K562 (cell line): ENCODE measurements at regions not wholly inside any gene's neighbourhood (a gene's known extent, or its start where the extent isn't known, plus 50 kb on each side); places are given as distances from the start of the nearest gene placed in this dataset.
"Not testable (repeated sequence)": the region's sequence is repeated elsewhere in the genome, so short reads cannot be mapped to it uniquely, and the experiment has no call there.

Experiments used
- ATAC-seq: fragments of 200-7000 bp; cut with Tn5 transposase; 3 replicates; pipeline ENCODE4 v1.9.1; 2020; ENCODE audit warnings: moderate library complexity
- BruUV-seq: library from RNA; stranded (reverse); fragments of 400-500 nt; replicated peaks from 2 replicates; lab custom pipeline; 2021; lab: Mats Ljungman, UMichigan
- CTCF ChIA-PET: fragments of 300-600 bp; formaldehyde crosslinking; extraction: SDS; loops from one replicate; lab custom pipeline; 2021; ENCODE audit warnings: low intra/inter-chr PET ratio; lab: Yijun Ruan, JAX
- POLR2A ChIA-PET: fragments of 300-600, 350-650 bp; sonication (Branson Sonifier 250); formaldehyde crosslinking; extraction: SDS; loops from one replicate; lab custom pipeline; 2021; ENCODE audit warnings: antibody characterized with exemption, inconsistent platforms; lab: Yijun Ruan, JAX
- DNase-seq, 4 experiments: peaks; one replicate each; pipeline versions ENCODE4 v3.0.0 to v3.0.0-alpha.2; 2011 to 2018; ENCODE audit warnings: low spot score in 3 of 4, mixed read lengths in 3 of 4; ENCODE audit errors: extremely low read depth in 1 of 4
- FAIRE-seq: peaks from 2 replicates; lab custom pipeline; 2011; peaks lifted over from hg19 to GRCh38; lab: Jason Lieb, UNC
- H2AFZ ChIP-seq: 2 replicates; pipeline ENCODE4 v1.6.0; 2011; ENCODE audit warnings: low read depth, low read length, control low read depth, inconsistent platforms
- H3K27ac ChIP-seq: fragments of 200-600 bp; 3 replicates; pipeline ENCODE4 v1.8.0; 2011; ENCODE audit warnings: low read depth, mild to moderate bottlenecking, control low read depth, inconsistent platforms, low read length, moderate library complexity, mixed read lengths; ENCODE audit errors: extremely low read depth
- H3K27me3 ChIP-seq, 2 experiments: fragments of 300-600 bp in 1 of 2; 2 replicates in 1 of 2; 3 replicates in 1 of 2; pipeline versions ENCODE4 v1.6.0 to v1.8.0; 2011; ENCODE audit warnings: inconsistent platforms in 2 of 2, low read length in 2 of 2, mild to moderate bottlenecking in 1 of 2, mixed read lengths in 1 of 2, moderate library complexity in 1 of 2; ENCODE audit not compliant: control insufficient read depth in 2 of 2, insufficient read depth in 2 of 2
- H3K36me3 ChIP-seq: fragments of 300-600 bp; 3 replicates; pipeline ENCODE4 v1.8.0; 2011; ENCODE audit warnings: mild to moderate bottlenecking, low read length, inconsistent platforms; ENCODE audit not compliant: control insufficient read depth, insufficient read depth
- H3K4me1 ChIP-seq, 2 experiments: fragments of 200-600 bp in 1 of 2; replicated peaks in 1 of 2; 2 replicates in 1 of 2; 3 replicates in 1 of 2; pipeline versions ENCODE4 v1.5.1 to v1.8.0; 2011; ENCODE audit warnings: inconsistent platforms in 2 of 2, low read length in 2 of 2, mild to moderate bottlenecking in 1 of 2, mixed read lengths in 1 of 2, moderate library complexity in 1 of 2; ENCODE audit not compliant: control insufficient read depth in 2 of 2, insufficient read depth in 2 of 2
- H3K4me2 ChIP-seq: 2 replicates; pipeline ENCODE4 v1.6.1; 2011; ENCODE audit warnings: low read length, control low read depth, inconsistent platforms, mixed read lengths; ENCODE audit not compliant: insufficient read depth
- H3K4me3 ChIP-seq: fragments of 200-600 bp; sonication (generic), shearing (Covaris generic); 2 replicates; pipeline ENCODE4 v1.5.1; 2016; ENCODE audit warnings: control low read depth, inconsistent platforms
- H3K79me2 ChIP-seq: fragments of 200-600 bp; 3 replicates; pipeline ENCODE4 v1.8.0; 2011; ENCODE audit warnings: low read length, inconsistent platforms; ENCODE audit not compliant: control insufficient read depth, insufficient read depth
- H3K9ac ChIP-seq, 2 experiments: 2 replicates each; pipeline versions ENCODE4 v1.6.0 to v1.6.1; 2011; ENCODE audit warnings: low read depth in 2 of 2, low read length in 2 of 2, control low read depth in 1 of 2, inconsistent platforms in 1 of 2, mild to moderate bottlenecking in 1 of 2, mixed read lengths in 1 of 2; ENCODE audit not compliant: insufficient read depth in 1 of 2
- H3K9me1 ChIP-seq: one replicate; pipeline ENCODE4 v1.6.0; 2011; ENCODE audit warnings: inconsistent platforms, mild to moderate bottlenecking, low read length, moderate library complexity; ENCODE audit not compliant: control insufficient read depth, insufficient read depth
- H3K9me3 ChIP-seq: replicated peaks from 2 replicates; pipeline ENCODE4 v1.5.1; 2011; ENCODE audit warnings: low read depth, low read length, inconsistent platforms; ENCODE audit not compliant: control insufficient read depth, insufficient read depth
- H4K20me1 ChIP-seq: replicated peaks from 2 replicates; pipeline ENCODE4 v1.6.1; 2011; ENCODE audit warnings: low read length, inconsistent platforms, mixed read lengths; ENCODE audit not compliant: control insufficient read depth, insufficient read depth
- CCNT2 ChIP-seq: IDR thresholded peaks from 2 replicates; pipeline ENCODE4 v1.6.1; 2011; ENCODE audit warnings: borderline replicate concordance, low read depth, mild to moderate bottlenecking, moderate library complexity, mixed read lengths, low read length; ENCODE audit not compliant: insufficient read length; ENCODE audit errors: extremely low read depth
- ELF2 ChIP-seq: fragments of 250-450 bp; sonication (Bioruptor Pico); IDR thresholded peaks from 2 replicates; pipeline ENCODE4 v1.5.0; 2021; ENCODE audit warnings: mild to moderate bottlenecking
- ELF4 ChIP-seq: fragments of 450-650 bp; formaldehyde crosslinking; IDR thresholded peaks from 2 replicates; pipeline ENCODE4 v1.4.0; 2022; ENCODE audit warnings: missing genetic modification characterization
- HDAC8 ChIP-seq: fragments of 450-650 bp; IDR thresholded peaks from 2 replicates; pipeline ENCODE4 v1.6.1; 2016; ENCODE audit warnings: mild to moderate bottlenecking, missing genetic modification characterization, moderate library complexity, missing compliant biosample characterization
- HIVEP1 ChIP-seq: fragments of 250-450 bp; sonication (Bioruptor Pico); IDR thresholded peaks from 2 replicates; pipeline ENCODE4 v1.4.0; 2020; ENCODE audit warnings: mild to moderate bottlenecking
- POLR2B ChIP-seq: fragments of 450-650 bp; IDR thresholded peaks from 2 replicates; pipeline ENCODE4 v1.6.1; 2018; ENCODE audit warnings: low read depth; ENCODE audit not compliant: partially characterized antibody
- U2AF1 ChIP-seq: fragments of 200-400 bp; formaldehyde crosslinking; optimal IDR thresholded peaks from 2 replicates; pipeline ENCODE3; 2017; ENCODE audit warnings: mild to moderate bottlenecking, low read depth, low read length, moderate library complexity
- ZNF143 ChIP-seq: sonication (generic); formaldehyde crosslinking; IDR thresholded peaks from 2 replicates; pipeline ENCODE4 v1.9.0; 2022; ENCODE audit warnings: mild to moderate bottlenecking, missing genetic modification reagents
- ZNF24 ChIP-seq: fragments of 450-650 bp; IDR thresholded peaks from 2 replicates; pipeline ENCODE4 v1.6.1; 2016
- ZNF57 ChIP-seq: fragments of 450-650 bp; formaldehyde crosslinking; IDR thresholded peaks from 2 replicates; pipeline ENCODE4 v1.4.0; 2020; ENCODE audit warnings: mild to moderate bottlenecking, moderate library complexity
- ZNF77 ChIP-seq: fragments of 250-450 bp; sonication (Bioruptor Pico); IDR thresholded peaks from 2 replicates; pipeline ENCODE4 v1.5.0; 2020
- WGBS: fragments of 100-300 bp; shearing (Covaris generic); methylation state at CpG from one replicate; pipeline ENCODE4 v1.1.6; 2016; ENCODE audit warnings: low coverage, mixed read lengths; ENCODE audit not compliant: insufficient coverage; ENCODE audit errors: missing lambda C conversion rate; 5-methylcytosine and 5-hydroxymethylcytosine counted together
- in situ Hi-C: fragments of 300-500 bp; cut with MboI; formaldehyde crosslinking; loops from 4 replicates; pipeline ENCODE4 v1.15.0; 2018; ENCODE audit warnings: inconsistent platforms, mixed read lengths
- intact Hi-C: fragments of 100-400 bp; cut with micrococcal nuclease; formaldehyde crosslinking; loops from 2 replicates; pipeline ENCODE4 v1.14.2; 2022
- TF ChIP-seq, protein P1 (sequence below): sonication (generic); formaldehyde crosslinking; IDR thresholded peaks from 2 replicates; pipeline ENCODE4 v1.8.0; 2022; ENCODE audit warnings: missing genetic modification reagents, mild to moderate bottlenecking, borderline replicate concordance
- TF ChIP-seq, protein P2 (sequence below), 2 experiments: IDR thresholded peaks; 2 replicates each; pipeline ENCODE4 v1.6.1; 2012; ENCODE audit warnings: improper control_type of control experiment in 2 of 2, low read depth in 2 of 2, low read length in 2 of 2, borderline replicate concordance in 1 of 2

DNA sequence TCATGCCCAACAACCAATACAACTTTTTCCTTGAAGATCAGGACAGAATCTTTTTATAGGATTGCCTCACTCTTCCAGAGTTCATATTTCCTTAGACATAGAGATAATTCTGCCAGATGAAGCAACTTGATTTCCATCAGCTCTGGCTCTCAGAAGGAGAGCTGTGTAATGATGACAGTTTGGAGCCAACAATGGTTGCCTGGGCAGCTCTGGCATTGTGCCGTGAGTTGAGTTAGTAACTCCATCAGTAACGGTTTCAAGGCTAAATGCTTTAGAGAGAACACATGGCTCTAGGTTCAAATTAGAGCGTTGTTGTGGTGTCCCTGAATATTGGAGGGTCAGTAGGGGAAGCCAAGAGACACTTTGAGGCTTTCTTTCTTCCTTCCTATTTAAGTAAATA, 501.7 kb upstream of the SEL1L start:
- POLR2A ChIA-PET: no interaction called here
- Histone ChIP-seq H3K4me3 (no peak overlapping the region), H4K20me1 (no peaks in the 10 kb centered on the region), H3K4me2 (no peak overlapping the region), H3K27me3 (no peaks in the 10 kb centered on the region), H3K9me1 (no peaks in the 10 kb centered on the region), H3K9ac (no peak overlapping the region), H3K27ac (no peak overlapping the region), H2AFZ (no peak overlapping the region), H3K36me3 (no peaks in the 10 kb centered on the region), H3K4me1 (no peaks in the 10 kb centered on the region), H3K79me2 (no peaks in the 10 kb centered on the region), H3K9me3 (no peaks in the 10 kb centered on the region)
- no TSS peak for BruUV-seq
- no peak for TF ChIP-seq ZNF24
- no peak for TF ChIP-seq ELF4 (CRISPR knock-in tag)
- TF ChIP-seq POLR2B: no peak
- no peak for TF ChIP-seq CCNT2
- no peak for TF ChIP-seq ZNF57 (CRISPR knock-in tag)
- TF ChIP-seq HIVEP1 (CRISPR knock-in tag): no peak
- TF ChIP-seq HDAC8 (tag): no peak
- no peak for TF ChIP-seq ELF2
- no peak for TF ChIP-seq U2AF1
- TF ChIP-seq ZNF77: no peak
- no peak for TF ChIP-seq ZNF143 (CRISPR knock-in tag)
- TF ChIP-seq, protein P1, sequence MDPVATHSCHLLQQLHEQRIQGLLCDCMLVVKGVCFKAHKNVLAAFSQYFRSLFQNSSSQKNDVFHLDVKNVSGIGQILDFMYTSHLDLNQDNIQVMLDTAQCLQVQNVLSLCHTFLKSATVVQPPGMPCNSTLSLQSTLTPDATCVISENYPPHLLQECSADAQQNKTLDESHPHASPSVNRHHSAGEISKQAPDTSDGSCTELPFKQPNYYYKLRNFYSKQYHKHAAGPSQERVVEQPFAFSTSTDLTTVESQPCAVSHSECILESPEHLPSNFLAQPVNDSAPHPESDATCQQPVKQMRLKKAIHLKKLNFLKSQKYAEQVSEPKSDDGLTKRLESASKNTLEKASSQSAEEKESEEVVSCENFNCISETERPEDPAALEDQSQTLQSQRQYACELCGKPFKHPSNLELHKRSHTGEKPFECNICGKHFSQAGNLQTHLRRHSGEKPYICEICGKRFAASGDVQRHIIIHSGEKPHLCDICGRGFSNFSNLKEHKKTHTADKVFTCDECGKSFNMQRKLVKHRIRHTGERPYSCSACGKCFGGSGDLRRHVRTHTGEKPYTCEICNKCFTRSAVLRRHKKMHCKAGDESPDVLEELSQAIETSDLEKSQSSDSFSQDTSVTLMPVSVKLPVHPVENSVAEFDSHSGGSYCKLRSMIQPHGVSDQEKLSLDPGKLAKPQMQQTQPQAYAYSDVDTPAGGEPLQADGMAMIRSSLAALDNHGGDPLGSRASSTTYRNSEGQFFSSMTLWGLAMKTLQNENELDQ: no peak
- TF ChIP-seq, protein P2, sequence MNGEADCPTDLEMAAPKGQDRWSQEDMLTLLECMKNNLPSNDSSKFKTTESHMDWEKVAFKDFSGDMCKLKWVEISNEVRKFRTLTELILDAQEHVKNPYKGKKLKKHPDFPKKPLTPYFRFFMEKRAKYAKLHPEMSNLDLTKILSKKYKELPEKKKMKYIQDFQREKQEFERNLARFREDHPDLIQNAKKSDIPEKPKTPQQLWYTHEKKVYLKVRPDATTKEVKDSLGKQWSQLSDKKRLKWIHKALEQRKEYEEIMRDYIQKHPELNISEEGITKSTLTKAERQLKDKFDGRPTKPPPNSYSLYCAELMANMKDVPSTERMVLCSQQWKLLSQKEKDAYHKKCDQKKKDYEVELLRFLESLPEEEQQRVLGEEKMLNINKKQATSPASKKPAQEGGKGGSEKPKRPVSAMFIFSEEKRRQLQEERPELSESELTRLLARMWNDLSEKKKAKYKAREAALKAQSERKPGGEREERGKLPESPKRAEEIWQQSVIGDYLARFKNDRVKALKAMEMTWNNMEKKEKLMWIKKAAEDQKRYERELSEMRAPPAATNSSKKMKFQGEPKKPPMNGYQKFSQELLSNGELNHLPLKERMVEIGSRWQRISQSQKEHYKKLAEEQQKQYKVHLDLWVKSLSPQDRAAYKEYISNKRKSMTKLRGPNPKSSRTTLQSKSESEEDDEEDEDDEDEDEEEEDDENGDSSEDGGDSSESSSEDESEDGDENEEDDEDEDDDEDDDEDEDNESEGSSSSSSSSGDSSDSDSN (IDR thresholded peaks at IDR 0.05; ENCODE audit: borderline replicate concordance in 1 of 2, low read depth in 2 of 2, low read length in 2 of 2): no peak
- CTCF ChIA-PET: no interaction called here
- in situ Hi-C loops: no loop called here
- DNase-seq: no peak
- ATAC-seq: no peak
- WGBS: 0% methylated on average over 3 of the region's 3 CpGs
- FAIRE-seq: no peak
- intact Hi-C loops: no loop called here

DNA sequence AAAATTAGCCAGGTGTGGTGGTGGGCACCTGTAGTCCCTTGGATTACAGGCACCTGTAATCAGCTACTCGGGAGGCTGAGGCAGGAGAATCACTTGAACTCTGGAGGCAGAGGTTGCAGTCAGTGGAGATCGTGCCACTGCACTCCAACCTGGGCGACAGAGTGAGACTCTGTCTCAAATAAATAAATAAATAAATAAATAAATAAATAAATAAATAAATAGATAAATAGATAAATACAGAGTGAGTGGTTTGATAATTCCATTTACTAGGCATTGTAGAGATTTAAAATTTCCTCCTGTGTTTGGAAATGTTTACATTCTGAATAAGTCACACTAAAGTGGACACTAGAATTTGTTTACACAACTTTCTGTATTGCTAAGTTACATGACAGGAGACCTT, 504.4 kb upstream of the SEL1L start:
- H3K9me3 ChIP-seq, H3K4me2 ChIP-seq, H3K36me3 ChIP-seq, H3K9ac ChIP-seq, H3K4me1 ChIP-seq, DNase-seq, H3K9me1 ChIP-seq, ATAC-seq, H4K20me1 ChIP-seq, H3K27ac ChIP-seq, FAIRE-seq, intact Hi-C loops, POLR2A ChIA-PET, CTCF ChIA-PET, H3K79me2 ChIP-seq, H3K4me3 ChIP-seq, BruUV-seq, H2AFZ ChIP-seq, in situ Hi-C loops, H3K27me3 ChIP-seq: not testable (repeated sequence)
- 6% methylated on average over 3 of the region's 3 CpGs for WGBS
